ENCODE measurements at regions not wholly inside any gene's neighbourhood (a gene's known extent, or its start where the extent isn't known, plus 50 kb on each side); places are given as distances from the start of the nearest gene placed in this dataset.

GRCh38 chr12:70049596-70050360 is 193.5 kb upstream of the CNOT2 start:
- no peaks in the 10 kb centered on the region for H3K36me3 Mint-ChIP-seq
- Histone ChIP-seq H3K27me3 (ENCODE audit: insufficient read depth, low read length) (no peaks in the 10 kb centered on the region), H3K4me3 (ENCODE audit: low read length in 2 of 2) (no peak overlapping the region), H3K4me1 (ENCODE audit: insufficient read depth, low read length) (no peaks in the 10 kb centered on the region), H3K36me3 (ENCODE audit: insufficient read depth, low read length) (no peaks in the 10 kb centered on the region), H3K9me3 (ENCODE audit: control insufficient read depth in 1 of 2, low read length in 2 of 2) (no peaks in the 10 kb centered on the region), H3K27ac (ENCODE audit: low read depth, low read length) (no peak overlapping the region)
- H3K9me3 Mint-ChIP-seq = no peaks in the 10 kb centered on the region
- POLR2A ChIA-PET (ENCODE audit: partially characterized antibody) = no interaction called here
- H3K27ac Mint-ChIP-seq = no peak overlapping the region
- CTCF ChIA-PET (ENCODE audit: partially characterized antibody) = no interaction called here
- intact Hi-C loops (cut with micrococcal nuclease) = no loop called here
- peaks cover 0 to 6% of the 10 kb centered on the region in 2 donors for H3K27me3 Mint-ChIP-seq
- peaks cover 0 to 2% (median under 1%) of the 10 kb centered on the region in 4 donors for H3K4me1 Mint-ChIP-seq
- H3K4me3 Mint-ChIP-seq = no peak overlapping the region
- no peak for DNase-seq

- Histone ChIP-seq H3K36me3 (ENCODE audit: insufficient read depth, low read length) (no peaks in the 10 kb centered on the region), H3K9me3 (ENCODE audit: control insufficient read depth in 1 of 2, low read length in 2 of 2) (no peaks in the 10 kb centered on the region), H3K27ac (ENCODE audit: low read depth, low read length) (no peak overlapping the region), H3K27me3 (ENCODE audit: insufficient read depth, low read length) (no peaks in the 10 kb centered on the region), H3K4me3 (ENCODE audit: low read length in 2 of 2) (no peak overlapping the region), H3K4me1 (ENCODE audit: insufficient read depth, low read length) (no peaks in the 10 kb centered on the region)
- ChIA-PET POLR2A (ENCODE audit: partially characterized antibody) (no interaction called here), CTCF (ENCODE audit: partially characterized antibody) (no interaction called here)
- Mint-ChIP-seq H3K27me3 (peaks cover 2 to 6% of the 10 kb centered on the region in 2 donors), H3K9me3 (no peaks in the 10 kb centered on the region), H3K4me3 (no peak overlapping the region), H3K4me1 (peaks cover 0 to 2% (median under 1%) of the 10 kb centered on the region in 4 donors), H3K36me3 (no peaks in the 10 kb centered on the region), H3K27ac (no peak overlapping the region)
- DNase-seq = no peak
- intact Hi-C loops (cut with micrococcal nuclease) = no loop called here
Observed at GRCh38 chr12:70052476-70052875, 190.8 kb upstream of the CNOT2 start.

GRCh38 chr12:70052931-70053497 is 190.2 kb upstream of the CNOT2 start:
- Mint-ChIP-seq H3K4me1 (peaks cover 0 to 2% (median under 1%) of the 10 kb centered on the region in 4 donors), H3K9me3 (no peaks in the 10 kb centered on the region), H3K27me3 (peaks cover 2 to 6% of the 10 kb centered on the region in 2 donors), H3K36me3 (no peaks in the 10 kb centered on the region), H3K4me3 (no peak overlapping the region), H3K27ac (no peak overlapping the region)
- H3K36me3 ChIP-seq (ENCODE audit: insufficient read depth, low read length) = no peaks in the 10 kb centered on the region
- no peaks in the 10 kb centered on the region for H3K27me3 ChIP-seq (ENCODE audit: insufficient read depth, low read length)
- H3K9me3 ChIP-seq (ENCODE audit: control insufficient read depth in 1 of 2, low read length in 2 of 2) = no peaks in the 10 kb centered on the region
- H3K4me3 ChIP-seq (ENCODE audit: low read length in 2 of 2) = no peak overlapping the region
- no peaks in the 10 kb centered on the region for H3K4me1 ChIP-seq (ENCODE audit: insufficient read depth, low read length)
- POLR2A ChIA-PET (ENCODE audit: partially characterized antibody) = no interaction called here
- intact Hi-C loops (cut with micrococcal nuclease) = no loop called here
- DNase-seq = no peak
- CTCF ChIA-PET (ENCODE audit: partially characterized antibody) = no interaction called here
- H3K27ac ChIP-seq (ENCODE audit: low read depth, low read length) = no peak overlapping the region

DNA sequence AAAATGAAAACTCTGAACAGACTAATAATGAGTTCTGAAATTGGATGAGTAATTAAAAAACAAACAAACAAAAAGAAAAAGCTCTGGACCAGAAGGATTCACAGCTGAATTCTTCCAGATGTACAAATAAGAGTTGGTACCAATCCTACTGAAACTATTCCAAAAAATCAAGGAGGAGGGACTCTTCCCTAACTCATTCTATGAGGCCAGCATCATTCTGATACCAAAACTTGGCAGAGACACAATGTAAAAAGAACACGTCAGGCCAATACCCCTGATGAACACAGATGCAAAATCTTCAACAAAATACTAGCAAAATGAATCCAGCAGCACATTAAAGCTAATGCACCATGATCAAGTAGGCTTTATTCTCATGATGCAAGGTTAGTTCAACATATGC is 183.9 kb upstream of the CNOT2 start:
- H3K36me3 ChIP-seq (ENCODE audit: insufficient read depth, low read length) = no peaks in the 10 kb centered on the region
- H3K27ac ChIP-seq (ENCODE audit: low read depth, low read length) = no peak overlapping the region
- H3K36me3 Mint-ChIP-seq = no peaks in the 10 kb centered on the region
- no peaks in the 10 kb centered on the region for H3K27me3 ChIP-seq (ENCODE audit: insufficient read depth, low read length)
- H3K9me3 Mint-ChIP-seq = peaks cover 0 to 1% (median 0%) of the 10 kb centered on the region in 8 donors
- CTCF ChIA-PET (ENCODE audit: partially characterized antibody) = interaction anchor here (1.0 kb wide), 1 partner anchor 14 kb away, joined by 3 read pairs; no protein-coding TSS in a partner anchor
- H3K4me3 Mint-ChIP-seq = no peak overlapping the region
- no peaks in the 10 kb centered on the region for H3K9me3 ChIP-seq (ENCODE audit: control insufficient read depth in 1 of 2, low read length in 2 of 2)
- POLR2A ChIA-PET (ENCODE audit: partially characterized antibody) = no interaction called here
- DNase-seq = no peak
- no peak overlapping the region for H3K27ac Mint-ChIP-seq
- H3K4me3 ChIP-seq (ENCODE audit: low read length in 2 of 2) = no peak overlapping the region
- H3K4me1 Mint-ChIP-seq = no peaks in the 10 kb centered on the region
- intact Hi-C loops (cut with micrococcal nuclease) = no loop called here
- no peaks in the 10 kb centered on the region for H3K4me1 ChIP-seq (ENCODE audit: insufficient read depth, low read length)
- peaks cover 4 to 10% of the 10 kb centered on the region in 2 donors for H3K27me3 Mint-ChIP-seq

DNA sequence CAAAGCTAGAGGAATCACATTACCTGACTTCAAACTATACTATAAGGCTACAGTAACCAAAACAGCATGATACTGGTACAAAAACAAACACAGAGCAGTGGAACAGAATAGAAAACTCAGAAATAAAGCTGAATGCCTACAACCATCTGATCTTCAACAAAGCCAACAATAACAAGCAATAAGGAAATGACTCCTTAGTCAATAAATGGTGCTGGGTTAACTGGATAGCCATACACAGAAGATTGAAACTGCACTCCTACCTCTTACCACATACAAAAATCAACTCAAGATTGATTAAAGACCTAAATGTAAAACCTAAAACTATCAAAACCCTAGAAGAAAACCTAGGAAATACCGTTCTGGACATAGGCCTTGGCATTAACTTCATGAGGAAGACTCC is 182.6 kb upstream of the CNOT2 start:
- no peak for DNase-seq
- no peak overlapping the region for H3K27ac ChIP-seq (ENCODE audit: low read depth, low read length)
- H3K9me3 ChIP-seq (ENCODE audit: control insufficient read depth in 1 of 2, low read length in 2 of 2) = no peaks in the 10 kb centered on the region
- no peaks in the 10 kb centered on the region for H3K36me3 ChIP-seq (ENCODE audit: insufficient read depth, low read length)
- Mint-ChIP-seq H3K36me3 (no peaks in the 10 kb centered on the region), H3K27me3 (peaks cover 4 to 9% of the 10 kb centered on the region in 2 donors), H3K4me3 (no peak overlapping the region), H3K27ac (no peak overlapping the region), H3K4me1 (no peaks in the 10 kb centered on the region), H3K9me3 (peaks cover 0 to 1% (median 0%) of the 10 kb centered on the region in 8 donors)
- CTCF ChIA-PET (ENCODE audit: partially characterized antibody) = no interaction called here
- H3K4me1 ChIP-seq (ENCODE audit: insufficient read depth, low read length) = no peaks in the 10 kb centered on the region
- POLR2A ChIA-PET (ENCODE audit: partially characterized antibody) = no interaction called here
- no peaks in the 10 kb centered on the region for H3K27me3 ChIP-seq (ENCODE audit: insufficient read depth, low read length)
- no peak overlapping the region for H3K4me3 ChIP-seq (ENCODE audit: low read length in 2 of 2)
- intact Hi-C loops (cut with micrococcal nuclease) = no loop called here

- Mint-ChIP-seq H3K4me1 (no peaks in the 10 kb centered on the region), H3K9me3 (peaks cover 0 to 2% (median 0%) of the 10 kb centered on the region in 8 donors), H3K36me3 (no peaks in the 10 kb centered on the region), H3K27ac (no peak overlapping the region), H3K27me3 (peaks cover 0 to 7% of the 10 kb centered on the region in 2 donors), H3K4me3 (no peak overlapping the region)
- ChIA-PET POLR2A (ENCODE audit: partially characterized antibody) (no interaction called here), CTCF (ENCODE audit: partially characterized antibody) (no interaction called here)
- Histone ChIP-seq H3K9me3 (ENCODE audit: control insufficient read depth in 1 of 2, low read length in 2 of 2) (no peaks in the 10 kb centered on the region), H3K27me3 (ENCODE audit: insufficient read depth, low read length) (no peaks in the 10 kb centered on the region), H3K4me3 (ENCODE audit: low read length in 2 of 2) (no peak overlapping the region), H3K27ac (ENCODE audit: low read depth, low read length) (no peak overlapping the region), H3K36me3 (ENCODE audit: insufficient read depth, low read length) (no peaks in the 10 kb centered on the region), H3K4me1 (ENCODE audit: insufficient read depth, low read length) (no peaks in the 10 kb centered on the region)
- intact Hi-C loops (cut with micrococcal nuclease) = no loop called here
- no peak for DNase-seq
Observed at GRCh38 chr12:70068743-70069142, 174.5 kb upstream of the CNOT2 start.

GRCh38 chr12:70069221-70070105 is 173.8 kb upstream of the CNOT2 start:
- Histone ChIP-seq H3K36me3 (ENCODE audit: insufficient read depth, low read length) (no peaks in the 10 kb centered on the region), H3K27me3 (ENCODE audit: insufficient read depth, low read length) (no peaks in the 10 kb centered on the region), H3K4me3 (ENCODE audit: low read length in 2 of 2) (no peak overlapping the region), H3K4me1 (ENCODE audit: insufficient read depth, low read length) (no peaks in the 10 kb centered on the region), H3K9me3 (ENCODE audit: control insufficient read depth in 1 of 2, low read length in 2 of 2) (no peaks in the 10 kb centered on the region), H3K27ac (ENCODE audit: low read depth, low read length) (no peak overlapping the region)
- no peak overlapping the region for H3K27ac Mint-ChIP-seq
- peaks cover 0 to 2% (median under 1%) of the 10 kb centered on the region in 8 donors for H3K9me3 Mint-ChIP-seq
- ChIA-PET CTCF (ENCODE audit: partially characterized antibody) (no interaction called here), POLR2A (ENCODE audit: partially characterized antibody) (no interaction called here)
- intact Hi-C loops (cut with micrococcal nuclease) = no loop called here
- no peak for DNase-seq
- H3K27me3 Mint-ChIP-seq = peaks cover 0 to 7% of the 10 kb centered on the region in 2 donors
- no peak overlapping the region for H3K4me3 Mint-ChIP-seq
- no peaks in the 10 kb centered on the region for H3K4me1 Mint-ChIP-seq
- H3K36me3 Mint-ChIP-seq = no peaks in the 10 kb centered on the region
